IPS-18c (cell line): ENCODE measurements at regions not wholly inside any gene's neighbourhood (a gene's known extent, or its start where the extent isn't known, plus 50 kb on each side); places are given as distances from the start of the nearest gene placed in this dataset.

ENCODE experiments used
- H3K4me3 ChIP-seq: 2 replicates; pipeline ENCODE4 v1.7.0; 2013; ENCODE audit warnings: low read depth, mild to moderate bottlenecking, low read length, moderate library complexity; ENCODE audit not compliant: insufficient read depth
- H3K9me3 ChIP-seq: one replicate; pipeline ENCODE4 v1.6.1; 2013; ENCODE audit warnings: mild to moderate bottlenecking, low read length, moderate library complexity; ENCODE audit not compliant: control insufficient read depth, insufficient read depth

- no peaks in the 10 kb centered on the region for H3K9me3 ChIP-seq
These were observed 143.8 kb downstream of the PALM2AKAP2 start for GRCh38 chr9:109923806-109924205.

DNA sequence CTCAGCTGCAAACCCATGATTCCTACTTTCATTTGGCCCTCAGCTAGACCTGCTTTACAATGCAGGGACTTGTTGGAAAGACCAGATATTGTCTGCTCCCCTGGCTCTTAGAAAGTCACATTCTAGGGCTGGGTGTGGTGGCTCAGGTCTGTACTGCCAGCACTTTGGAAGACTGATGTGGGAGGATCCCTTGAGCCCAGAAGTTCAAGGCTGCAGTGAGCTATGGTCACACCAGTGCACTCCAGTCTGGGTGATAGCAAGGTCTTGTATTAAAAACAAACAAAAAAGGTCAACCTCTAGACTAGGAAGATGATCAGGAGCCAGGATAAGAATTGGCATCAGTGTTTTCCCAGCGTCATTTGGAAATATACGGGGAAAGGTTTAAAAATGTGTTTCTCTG lies 145.8 kb downstream of the PALM2AKAP2 start:
- Histone ChIP-seq H3K4me3 (no peak overlapping the region), H3K9me3 (no peaks in the 10 kb centered on the region)

More at GRCh38 chr9:109923806-109924205, 143.8 kb downstream of the PALM2AKAP2 start:
- H3K4me3 ChIP-seq, result no peak overlapping the region

- H3K4me3 ChIP-seq, result no peak overlapping the region
- no peaks in the 10 kb centered on the region for H3K9me3 ChIP-seq
These were observed 146.4 kb downstream of the PALM2AKAP2 start for GRCh38 chr9:109926421-109926869.

- H3K4me3 ChIP-seq, result no peak overlapping the region
- no peaks in the 10 kb centered on the region for H3K9me3 ChIP-seq
These were observed 151.6 kb downstream of the PALM2AKAP2 start for GRCh38 chr9:109931623-109932022.

GRCh38 chr9:109934136-109934856 lies 154.3 kb downstream of the PALM2AKAP2 start:
- Histone ChIP-seq H3K4me3 (no peak overlapping the region), H3K9me3 (no peaks in the 10 kb centered on the region)

DNA sequence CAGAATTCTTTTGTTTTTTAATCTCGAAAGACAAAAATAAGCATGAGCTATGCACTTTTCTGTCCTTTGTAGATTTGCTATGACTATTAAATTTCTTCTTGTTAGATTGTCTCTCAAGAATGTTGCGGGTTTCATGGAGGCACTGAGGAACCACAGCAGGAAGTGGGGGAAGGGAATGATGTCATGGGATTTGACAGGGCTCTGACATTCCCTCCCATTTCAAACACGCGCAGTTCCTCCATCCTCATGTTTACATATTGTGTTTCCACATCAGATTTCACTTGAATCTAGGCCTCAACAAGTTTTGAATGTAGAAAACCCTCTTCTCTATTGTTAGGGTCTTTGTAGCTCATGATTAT lies 154.8 kb downstream of the PALM2AKAP2 start:
- no peaks in the 10 kb centered on the region for H3K9me3 ChIP-seq
- no peak overlapping the region for H3K4me3 ChIP-seq

DNA sequence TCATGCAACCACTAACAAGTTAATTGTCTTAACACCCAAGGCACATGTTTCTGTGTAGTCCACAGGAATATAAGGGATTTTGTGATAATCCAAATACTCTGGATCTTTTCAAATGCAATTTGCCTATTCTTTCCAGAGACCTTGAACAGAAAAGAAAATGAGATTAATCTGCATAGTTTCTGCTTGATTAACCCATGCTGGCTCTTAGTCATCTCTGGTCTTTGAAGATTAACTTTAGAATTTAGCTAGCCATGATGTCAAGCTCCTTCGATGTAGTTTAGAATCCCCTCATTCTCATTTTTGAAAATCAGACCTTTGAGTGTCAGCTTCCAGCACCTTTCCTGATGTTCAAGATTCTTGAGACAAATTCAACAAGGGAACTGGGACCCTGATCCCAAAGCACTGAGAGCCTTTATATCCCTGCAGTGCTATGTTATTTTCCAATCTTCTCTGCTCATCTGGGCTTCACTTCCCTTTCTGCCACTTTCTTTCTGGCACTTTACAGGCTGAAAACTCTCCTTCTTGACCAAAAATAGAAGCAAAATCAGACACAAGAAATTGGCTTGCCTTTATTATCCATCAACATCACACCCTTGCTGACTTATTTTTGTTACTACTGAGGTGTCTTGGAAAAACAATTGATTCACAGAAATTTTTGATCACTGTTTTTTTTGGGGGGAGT lies 155.5 kb downstream of the PALM2AKAP2 start:
- H3K4me3 ChIP-seq, result no peak overlapping the region
- no peaks in the 10 kb centered on the region for H3K9me3 ChIP-seq

GRCh38 chr9:109937861-109938453 lies 158.0 kb downstream of the PALM2AKAP2 start:
- Histone ChIP-seq H3K4me3 (no peak overlapping the region), H3K9me3 (no peaks in the 10 kb centered on the region)

GRCh38 chr9:109939698-109940342 lies 159.8 kb downstream of the PALM2AKAP2 start:
- H3K4me3 ChIP-seq, result no peak overlapping the region

GRCh38 chr9:109940561-109940960 lies 160.6 kb downstream of the PALM2AKAP2 start:
- Histone ChIP-seq H3K9me3 (no peaks in the 10 kb centered on the region), H3K4me3 (no peak overlapping the region)

More at GRCh38 chr9:109939698-109940342, 159.8 kb downstream of the PALM2AKAP2 start:
- no peaks in the 10 kb centered on the region for H3K9me3 ChIP-seq

DNA sequence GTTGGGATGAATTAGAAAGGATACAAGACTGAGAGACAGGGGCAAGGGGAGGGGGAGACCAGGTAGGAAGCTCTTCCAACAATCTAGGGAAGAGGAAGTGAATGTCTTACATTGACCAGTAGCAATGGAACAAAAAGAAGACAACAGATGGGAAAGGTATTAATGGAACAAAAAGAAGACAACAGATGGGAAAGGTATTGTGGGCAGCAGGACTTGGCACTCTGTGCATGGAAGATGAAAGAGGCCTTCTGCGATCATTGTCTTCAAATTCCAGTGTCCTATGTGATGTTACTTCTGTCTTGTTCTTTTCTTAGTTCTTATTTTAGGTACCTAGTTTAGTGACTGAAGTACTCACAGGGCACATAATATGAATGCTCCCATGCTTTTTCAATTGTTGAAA lies 161.8 kb downstream of the PALM2AKAP2 start:
- no peak overlapping the region for H3K4me3 ChIP-seq
- no peaks in the 10 kb centered on the region for H3K9me3 ChIP-seq

GRCh38 chr9:109945573-109945972 lies 165.6 kb downstream of the PALM2AKAP2 start:
- H3K9me3 ChIP-seq, result no peaks in the 10 kb centered on the region
- H3K4me3 ChIP-seq, result no peak overlapping the region

- no peak overlapping the region for H3K4me3 ChIP-seq
- no peaks in the 10 kb centered on the region for H3K9me3 ChIP-seq
These were observed 168.5 kb downstream of the PALM2AKAP2 start for GRCh38 chr9:109948453-109948852.

- no peak overlapping the region for H3K4me3 ChIP-seq
These were observed 170.9 kb downstream of the PALM2AKAP2 start for GRCh38 chr9:109950710-109951443.

DNA sequence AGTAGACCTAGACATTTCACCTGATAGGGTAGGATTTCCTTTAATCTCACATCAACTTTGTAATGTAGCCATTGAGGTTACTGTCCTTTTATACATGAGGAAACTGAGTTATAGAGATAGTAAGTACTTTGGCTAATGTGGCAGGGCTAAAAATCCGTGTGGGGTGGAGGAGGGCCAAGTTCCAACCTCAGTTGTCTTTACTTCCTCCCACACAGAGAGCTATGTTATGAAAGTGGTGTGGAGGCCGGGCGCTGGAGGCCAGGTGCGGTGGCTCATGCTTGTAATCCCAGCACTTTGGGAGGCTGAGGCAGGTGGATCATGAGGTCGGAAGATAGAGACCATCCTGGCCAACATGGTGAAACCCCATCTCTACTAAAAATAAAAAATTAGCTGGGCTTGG lies 173.3 kb downstream of the PALM2AKAP2 start:
- Histone ChIP-seq H3K4me3 (no peak overlapping the region), H3K9me3 (no peaks in the 10 kb centered on the region)

More at GRCh38 chr9:109950710-109951443, 170.9 kb downstream of the PALM2AKAP2 start:
- H3K9me3 ChIP-seq, result no peaks in the 10 kb centered on the region

DNA sequence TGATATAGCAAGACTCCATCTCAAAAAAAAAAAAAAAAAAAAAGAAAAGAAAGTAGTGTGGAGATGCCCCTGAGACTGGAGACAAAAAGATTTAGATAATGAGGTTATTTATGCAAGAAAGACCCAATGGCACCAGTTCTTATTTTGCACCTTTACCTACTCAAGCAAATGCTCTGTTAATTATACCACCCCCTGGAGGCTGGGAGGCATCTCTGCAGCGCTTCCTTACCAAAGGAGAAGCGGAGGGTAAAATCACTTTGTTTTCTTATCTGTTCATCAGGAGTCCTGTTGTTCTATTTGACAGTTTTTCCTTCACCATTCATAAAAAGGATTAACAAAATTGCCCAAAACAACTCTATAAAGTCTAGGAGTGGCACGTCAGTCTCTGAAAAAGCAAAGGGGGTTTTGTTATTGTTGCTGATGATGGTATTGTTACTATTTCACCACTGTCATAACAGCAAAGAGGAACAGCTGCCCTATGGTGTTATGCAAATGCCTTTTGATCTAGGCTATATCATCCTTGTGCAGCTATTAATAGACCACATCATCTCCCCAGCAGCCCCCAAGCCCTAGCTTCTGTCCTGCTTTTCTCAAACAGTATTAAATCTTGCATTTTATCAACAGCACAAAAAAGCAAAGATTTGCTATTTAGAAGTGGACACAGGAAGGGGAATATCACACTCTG lies 174.0 kb downstream of the PALM2AKAP2 start:
- Histone ChIP-seq H3K4me3 (no peak overlapping the region), H3K9me3 (no peaks in the 10 kb centered on the region)
